ENCODE measurements at regions not wholly inside any gene's neighbourhood (a gene's known extent, or its start where the extent isn't known, plus 50 kb on each side); places are given as distances from the start of the nearest gene placed in this dataset.

GRCh38 chr9:89887286-89887685 is 282.5 kb downstream of the GADD45G start:
- no peak for DNase-seq

GRCh38 chr9:89888233-89888632 is 283.4 kb downstream of the GADD45G start:
- DNase-seq, result no peak

GRCh38 chr9:89888677-89889076 is 283.9 kb downstream of the GADD45G start:
- no peak for DNase-seq

DNA sequence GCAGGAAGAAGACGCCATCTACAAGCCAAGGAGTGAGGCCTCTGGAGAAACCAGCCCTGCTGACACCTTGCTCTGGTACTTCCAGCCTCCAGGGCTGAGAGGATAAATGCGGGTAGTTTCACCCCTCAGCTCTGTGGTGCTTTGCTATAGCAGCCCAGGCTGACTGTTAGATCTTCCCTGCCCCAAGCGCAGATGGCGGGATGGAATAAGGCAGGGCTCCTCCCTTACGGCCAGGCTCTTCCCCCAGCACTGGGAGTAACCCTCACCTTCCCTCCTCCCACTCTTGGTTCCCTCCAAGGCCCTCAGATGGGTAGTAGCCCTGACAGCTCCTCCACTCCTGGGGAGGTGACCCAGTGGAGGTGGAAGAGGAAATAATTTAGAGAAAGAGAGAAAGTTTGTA is 285.1 kb downstream of the GADD45G start:
- no peak for DNase-seq

DNA sequence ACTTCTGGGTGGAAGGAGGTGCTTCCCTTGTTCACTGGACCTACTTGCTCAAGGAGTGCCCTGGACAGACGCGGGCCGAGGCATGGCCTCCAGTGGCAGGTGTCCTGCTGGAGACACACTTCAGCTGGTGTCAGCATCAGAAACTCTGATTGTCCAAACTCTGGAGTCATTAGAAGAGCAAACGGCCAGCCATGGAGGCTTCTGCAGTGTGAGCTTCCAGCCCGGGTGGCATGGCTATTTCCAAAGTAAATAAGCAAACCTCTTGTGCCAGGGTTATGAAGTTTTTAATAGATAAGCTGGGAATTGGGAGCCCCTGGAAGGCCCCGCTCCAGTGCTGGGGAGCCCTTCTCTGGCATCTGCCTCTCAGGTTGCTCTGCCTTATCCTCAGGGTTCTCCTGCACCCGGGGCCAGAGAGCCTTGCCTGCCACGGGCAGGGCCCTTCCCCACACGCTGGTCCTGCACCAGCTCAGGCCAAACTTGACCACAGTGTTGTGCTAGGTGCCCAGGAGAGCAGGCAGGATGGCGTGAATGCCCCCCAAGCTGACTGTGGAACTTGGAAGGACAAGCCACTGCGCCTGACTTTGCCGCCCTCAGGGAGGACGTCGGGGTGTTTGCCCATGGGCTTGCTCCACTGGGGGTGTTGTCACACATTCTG is 285.6 kb downstream of the GADD45G start:
- no peak for DNase-seq

DNA sequence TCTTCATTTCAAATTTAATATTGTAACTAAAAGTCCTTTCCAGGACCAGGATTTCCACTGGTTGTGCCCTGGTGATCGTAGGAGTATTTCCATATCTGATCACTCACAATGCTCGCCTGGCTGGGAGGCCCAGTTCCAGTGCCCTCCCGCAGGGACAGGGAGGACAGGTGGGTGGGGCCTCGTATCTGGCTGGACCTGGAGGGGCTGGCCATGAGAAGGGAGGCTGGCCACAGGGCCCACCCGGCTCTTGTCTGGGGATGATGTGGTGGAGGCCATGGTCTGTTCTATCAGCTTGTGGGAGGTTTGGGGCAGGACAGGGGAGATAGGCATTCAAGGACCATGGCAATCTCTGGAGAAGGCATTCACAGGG is 286.4 kb downstream of the GADD45G start:
- DNase-seq, result no peak

DNA sequence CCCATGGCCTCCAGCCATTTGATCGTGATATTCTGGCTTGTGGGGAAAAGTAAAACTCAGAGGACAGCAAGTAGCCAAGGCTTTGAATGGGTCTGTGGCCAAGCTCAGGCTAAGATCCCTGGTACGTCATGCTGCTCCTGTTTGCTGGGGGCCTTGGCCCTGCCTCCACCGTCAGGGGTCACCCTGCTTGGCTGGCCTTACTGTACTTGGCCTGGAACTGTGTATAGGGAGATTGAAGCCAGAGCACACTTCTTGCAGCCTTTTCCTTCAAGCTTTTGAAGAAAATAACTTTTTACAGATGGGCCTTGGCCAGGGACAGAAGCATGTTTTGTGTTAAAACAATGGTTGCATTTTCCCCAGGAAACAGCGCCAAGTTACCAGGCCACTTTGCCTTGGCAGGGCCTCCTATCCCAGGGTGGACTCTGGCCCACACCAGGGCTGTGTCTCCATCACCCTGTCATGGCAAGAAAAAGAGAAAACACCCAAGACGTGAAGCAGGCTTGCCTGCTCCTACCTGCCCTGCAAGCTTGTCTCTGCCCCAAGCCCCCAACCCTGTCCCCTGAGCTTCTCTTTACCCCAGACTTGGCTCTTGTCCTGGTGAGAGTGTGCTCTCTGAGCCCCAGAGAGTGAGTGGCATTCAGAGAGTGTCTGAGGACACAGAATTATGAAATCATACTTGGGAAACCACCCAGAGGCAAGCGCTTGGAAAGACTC is 286.9 kb downstream of the GADD45G start:
- DNase-seq, result no peak

- no peak for DNase-seq
Measured at GRCh38 chr9:89892920-89893319, 288.1 kb downstream of the GADD45G start.

GRCh38 chr9:89893886-89894285 is 289.1 kb downstream of the GADD45G start:
- DNase-seq, result no peak

DNA sequence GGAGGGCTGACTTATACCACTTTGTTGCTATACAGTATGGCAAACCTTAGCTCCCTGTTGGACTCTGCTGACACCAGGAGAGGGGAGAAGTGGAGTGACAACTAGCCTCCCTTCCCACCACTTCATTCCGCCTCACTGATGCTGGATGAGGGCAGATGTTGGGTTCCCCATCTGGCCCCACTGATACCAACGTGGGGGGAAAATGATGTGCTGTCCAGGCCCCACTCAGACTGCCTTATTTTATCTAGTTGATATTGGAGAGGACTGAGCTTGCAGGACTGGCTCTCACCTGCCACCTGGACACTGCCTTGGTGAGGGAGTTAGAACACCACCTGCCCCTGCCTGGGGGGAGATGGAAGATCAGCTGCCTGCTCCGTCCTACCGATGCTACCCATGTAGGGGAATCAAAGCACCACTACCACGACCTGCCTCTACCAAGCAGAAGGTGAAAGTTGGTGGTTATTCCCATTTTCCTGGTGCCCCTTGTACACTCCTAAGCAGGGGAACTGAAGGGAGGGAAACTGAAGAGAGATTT is 292.1 kb downstream of the GADD45G start:
- no peak for DNase-seq

DNA sequence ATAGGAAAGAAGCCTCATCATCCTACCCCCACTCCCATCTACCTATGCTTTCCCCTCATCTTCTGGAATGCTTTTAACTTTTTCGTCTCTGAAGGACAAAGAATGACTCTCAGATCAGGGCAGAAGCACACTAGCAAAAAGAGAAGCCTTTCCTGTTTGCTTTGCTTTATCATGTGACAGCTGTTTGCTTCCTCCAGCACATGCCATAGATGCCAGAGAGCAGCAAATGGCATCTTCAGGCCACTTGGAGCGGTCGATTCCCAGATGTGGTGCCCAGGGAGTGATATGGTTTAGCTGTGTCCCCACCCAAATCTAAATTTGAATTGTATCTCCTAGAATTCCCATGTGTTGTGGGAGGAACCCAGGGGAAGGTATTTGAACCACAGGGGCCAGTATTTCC is 294.8 kb downstream of the GADD45G start:
- DNase-seq, result no peak

GRCh38 chr9:89901920-89902319 is 297.1 kb downstream of the GADD45G start:
- DNase-seq, result no peak

DNA sequence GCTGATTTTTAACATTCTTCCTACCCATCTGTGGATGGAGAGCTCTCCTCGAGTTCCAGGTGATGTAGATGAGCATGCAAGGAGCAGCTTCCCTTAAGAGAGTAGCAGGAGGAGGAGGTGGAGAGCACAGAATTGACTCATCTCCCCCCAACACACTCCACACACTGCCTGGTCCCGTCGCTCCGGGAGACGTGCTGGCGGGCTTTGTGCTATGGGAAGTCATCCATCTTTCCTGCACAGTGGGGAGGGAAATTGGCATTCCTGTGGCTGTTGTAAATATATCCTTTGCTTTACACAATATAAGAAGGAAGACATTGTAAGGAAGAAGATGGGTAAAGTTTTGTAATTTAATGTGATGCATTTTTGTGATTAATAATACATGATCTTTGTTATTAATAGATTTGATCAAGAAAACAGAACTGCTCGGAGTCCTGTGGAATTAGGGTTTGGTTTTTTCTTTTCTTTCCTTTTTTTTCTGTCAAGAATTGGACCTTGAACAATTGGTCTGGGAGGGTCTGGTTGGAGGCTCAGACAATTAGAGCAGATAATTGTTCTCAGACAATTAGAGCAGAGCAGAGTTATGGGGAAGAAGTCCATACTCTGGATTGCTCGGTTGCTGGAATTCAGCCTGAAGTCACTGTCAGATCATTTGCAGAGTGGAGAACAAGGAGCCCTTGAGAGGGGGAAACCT is 297.8 kb downstream of the GADD45G start:
- no peak for DNase-seq

DNA sequence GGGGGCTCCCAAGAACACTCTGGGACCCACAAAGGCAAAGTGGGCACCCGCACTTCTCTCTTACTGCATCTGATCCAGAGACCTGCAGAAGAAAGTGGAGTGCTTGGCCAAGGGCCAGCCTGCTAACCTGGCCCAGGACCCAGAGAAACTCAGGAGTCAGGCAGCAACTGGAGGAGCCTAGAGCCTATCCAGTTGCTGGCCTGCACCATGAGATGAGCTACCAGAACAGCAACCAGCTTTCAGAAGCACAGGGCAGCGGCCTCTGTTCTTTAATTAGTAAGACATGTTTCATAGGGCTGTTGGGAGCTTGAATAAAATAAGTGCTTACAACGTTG is 298.3 kb downstream of the GADD45G start:
- DNase-seq, result no peak

- DNase-seq, result no peak
Measured at GRCh38 chr9:89905606-89906338, 301.0 kb downstream of the GADD45G start.

GRCh38 chr9:89911721-89912604 is 307.2 kb downstream of the GADD45G start:
- no peak for DNase-seq

GRCh38 chr9:89912605-89912953 is 307.8 kb downstream of the GADD45G start:
- no peak for DNase-seq

GRCh38 chr9:89915187-89915586 is 310.4 kb downstream of the GADD45G start:
- no peak for DNase-seq

DNA sequence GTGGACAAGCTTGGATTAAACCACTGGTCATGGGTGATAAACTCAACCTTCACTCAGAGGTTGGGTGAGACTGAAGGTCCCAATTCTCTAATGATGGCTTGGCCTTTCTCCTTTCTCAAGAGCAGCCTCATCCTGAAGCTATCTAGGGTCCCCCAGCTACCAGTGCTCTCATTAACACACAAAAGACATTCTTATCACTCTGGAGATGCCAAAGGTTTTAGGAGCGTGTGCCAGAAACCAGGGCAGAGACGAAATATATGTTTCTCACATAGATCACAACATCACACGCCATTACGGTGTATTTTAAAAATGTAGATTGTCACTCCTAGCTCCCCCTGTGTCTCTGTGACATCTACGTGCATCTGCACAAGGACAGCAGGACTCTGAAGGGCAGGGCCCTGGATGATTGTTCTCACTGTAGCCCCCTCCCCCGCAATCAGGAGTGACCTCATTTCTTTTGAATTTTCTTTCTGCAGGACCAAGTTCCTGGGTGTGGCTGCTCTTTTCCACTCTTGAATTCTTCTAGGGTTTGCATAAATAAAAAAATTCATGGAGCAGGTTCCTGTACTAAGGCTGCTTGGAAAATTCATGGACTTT is 311.3 kb downstream of the GADD45G start:
- no peak for DNase-seq

DNA sequence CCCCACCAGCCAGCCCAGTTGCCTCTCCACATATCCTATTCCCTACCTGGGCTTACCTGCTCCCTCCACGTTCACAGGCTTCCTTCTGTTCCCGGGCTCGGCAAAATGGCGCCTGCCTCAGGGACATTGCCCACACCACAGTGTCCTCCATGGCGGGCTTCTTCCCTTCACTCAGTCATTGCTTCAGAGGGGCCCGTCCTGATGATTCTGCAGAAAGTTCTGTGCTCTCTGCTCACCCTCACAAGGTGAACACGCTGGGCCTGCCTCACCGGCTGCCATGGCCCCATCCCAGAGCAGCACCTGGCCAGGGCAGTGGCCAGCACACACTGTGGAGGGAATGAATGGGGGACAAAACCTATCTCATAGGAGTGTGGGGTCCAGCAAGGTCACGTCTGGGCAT is 313.0 kb downstream of the GADD45G start:
- DNase-seq, result no peak

GRCh38 chr9:89919171-89919681 is 314.4 kb downstream of the GADD45G start:
- no peak for DNase-seq

- no peak for DNase-seq
Measured at GRCh38 chr9:89920131-89920530, 315.3 kb downstream of the GADD45G start.
